Mesenchymal stem cell (in vitro differentiated cells and primary cell): ENCODE measurements at regions not wholly inside any gene's neighbourhood (a gene's known extent, or its start where the extent isn't known, plus 50 kb on each side); places are given as distances from the start of the nearest gene placed in this dataset.

Source experiments
- DNase-seq: peaks from one replicate; pipeline ENCODE4 v3.0.0-alpha.2; 2013
- H2AFZ ChIP-seq: one replicate; pipeline ENCODE4 v1.6.1; 2013; ENCODE audit warnings: low read depth, mild to moderate bottlenecking, control low read depth, inconsistent platforms, low read length, moderate library complexity
- H2AK5ac ChIP-seq: 2 replicates; pipeline ENCODE4 v1.6.1; 2013; ENCODE audit warnings: low read length, moderate library complexity, mild to moderate bottlenecking, inconsistent platforms; ENCODE audit not compliant: severe bottlenecking
- H2BK120ac ChIP-seq: one replicate; pipeline ENCODE4 v1.6.1; 2013; ENCODE audit warnings: low read depth, mild to moderate bottlenecking, inconsistent platforms, low read length, moderate library complexity
- H2BK12ac ChIP-seq, 2 experiments: one replicate each; pipeline ENCODE4 v1.6.1; 2013; ENCODE audit warnings: inconsistent platforms in 2 of 2, low read length in 2 of 2, mild to moderate bottlenecking in 2 of 2, moderate library complexity in 2 of 2, control low read depth in 1 of 2
- H2BK15ac ChIP-seq: one replicate; pipeline ENCODE4 v1.6.1; 2013; ENCODE audit warnings: mild to moderate bottlenecking, low read depth, inconsistent platforms; ENCODE audit not compliant: poor library complexity, severe bottlenecking
- H2BK5ac ChIP-seq: 2 replicates; pipeline ENCODE4 v1.6.1; 2013; ENCODE audit warnings: low read depth, mild to moderate bottlenecking, low read length, control low read depth, inconsistent platforms; ENCODE audit not compliant: poor library complexity, severe bottlenecking
- H3K14ac ChIP-seq, 2 experiments: one replicate each; pipeline ENCODE4 v1.6.1; 2013; ENCODE audit warnings: inconsistent platforms in 2 of 2, low read length in 2 of 2, control low read depth in 1 of 2, mild to moderate bottlenecking in 1 of 2, moderate library complexity in 1 of 2
- H3K18ac ChIP-seq, 2 experiments: one replicate each; pipeline ENCODE4 v1.6.1; 2013; ENCODE audit warnings: inconsistent platforms in 2 of 2, low read length in 2 of 2, control low read depth in 1 of 2, low read depth in 1 of 2, mild to moderate bottlenecking in 1 of 2
- H3K23ac ChIP-seq, 2 experiments: one replicate each; pipeline ENCODE4 v1.6.1; 2013; ENCODE audit warnings: inconsistent platforms in 2 of 2, low read length in 2 of 2, mild to moderate bottlenecking in 2 of 2, moderate library complexity in 2 of 2, control low read depth in 1 of 2
- H3K27ac ChIP-seq: 2 replicates; pipeline ENCODE4 v1.5.1; 2013; ENCODE audit warnings: mild to moderate bottlenecking, moderate library complexity, low read length, control low read depth, inconsistent platforms; ENCODE audit not compliant: poor library complexity, severe bottlenecking
- H3K27me3 ChIP-seq, 2 experiments: 2 replicates each; pipeline versions ENCODE4 v1.6.1 to v1.7.0; 2013; ENCODE audit warnings: low read length in 2 of 2, mild to moderate bottlenecking in 2 of 2, moderate library complexity in 2 of 2, control low read depth in 1 of 2, inconsistent platforms in 1 of 2; ENCODE audit not compliant: control insufficient read depth in 1 of 2, insufficient read depth in 1 of 2
- H3K36me3 ChIP-seq, 2 experiments: 2 replicates each; pipeline versions ENCODE4 v1.6.1 to v1.7.0; 2013; ENCODE audit warnings: low read length in 2 of 2, control low read depth in 1 of 2, inconsistent platforms in 1 of 2, low read depth in 1 of 2, mild to moderate bottlenecking in 1 of 2; ENCODE audit not compliant: insufficient read depth in 2 of 2, control insufficient read depth in 1 of 2
- H3K4ac ChIP-seq, 2 experiments: one replicate each; pipeline ENCODE4 v1.6.1; 2013; ENCODE audit warnings: inconsistent platforms in 2 of 2, low read length in 2 of 2, mild to moderate bottlenecking in 2 of 2, moderate library complexity in 2 of 2, control low read depth in 1 of 2, low read depth in 1 of 2
- H3K4me1 ChIP-seq: 2 replicates; pipeline ENCODE4 v1.6.1; 2013; ENCODE audit warnings: low read depth, low read length, control low read depth; ENCODE audit not compliant: control insufficient read depth, insufficient read depth
- H3K4me2 ChIP-seq: 2 replicates; pipeline ENCODE4 v1.6.1; 2013; ENCODE audit warnings: low read length, mild to moderate bottlenecking, inconsistent platforms; ENCODE audit not compliant: poor library complexity, severe bottlenecking
- H3K4me3 ChIP-seq, 2 experiments: 2 replicates each; pipeline versions ENCODE4 v1.5.1 to v1.7.0; 2013; ENCODE audit warnings: low read length in 2 of 2, mild to moderate bottlenecking in 2 of 2, control low read depth in 1 of 2, low read depth in 1 of 2; ENCODE audit not compliant: insufficient read depth in 1 of 2
- H3K79me1 ChIP-seq: replicated peaks from 2 replicates; pipeline ENCODE4 v1.6.1; 2013; ENCODE audit warnings: mild to moderate bottlenecking, control low read depth, low read length, inconsistent platforms; ENCODE audit not compliant: poor library complexity, severe bottlenecking
- H3K9ac ChIP-seq: 2 replicates; pipeline ENCODE4 v1.7.0; 2013; ENCODE audit warnings: mild to moderate bottlenecking, low read length, moderate library complexity
- H3K9me3 ChIP-seq: 2 replicates; pipeline ENCODE4 v1.7.0; 2013; ENCODE audit warnings: mild to moderate bottlenecking, low read length; ENCODE audit not compliant: control insufficient read depth
- H4K8ac ChIP-seq: one replicate; pipeline ENCODE4 v1.6.1; 2013; ENCODE audit warnings: inconsistent platforms, mild to moderate bottlenecking, low read length, moderate library complexity
- H4K91ac ChIP-seq: one replicate; pipeline ENCODE4 v1.6.1; 2013; ENCODE audit warnings: mild to moderate bottlenecking, low read length, inconsistent platforms
- WGBS: methylation state at CpG from one replicate; pipeline ENCODE4 v1.1.7; 2013; ENCODE audit warnings: mixed read lengths; 5-methylcytosine and 5-hydroxymethylcytosine counted together

- H2BK15ac ChIP-seq = no peak overlapping the region
- no peaks in the 10 kb centered on the region for H3K4me1 ChIP-seq
- no peak overlapping the region for H3K4me3 ChIP-seq
- H2BK12ac ChIP-seq = no peak overlapping the region
- no peak for DNase-seq
- WGBS = no CpG with 5 or more reads among the region's 2 CpGs
- no peak overlapping the region for H2AK5ac ChIP-seq
- H4K91ac ChIP-seq = no peak overlapping the region
- H3K4ac ChIP-seq = no peak overlapping the region
- no peak overlapping the region for H2BK120ac ChIP-seq
- H2BK5ac ChIP-seq = no peak overlapping the region
- no peak overlapping the region for H2AFZ ChIP-seq
- H3K14ac ChIP-seq = no peak overlapping the region
- H3K36me3 ChIP-seq = no peaks in the 10 kb centered on the region
- H3K9ac ChIP-seq = no peak overlapping the region
- H4K8ac ChIP-seq = no peak overlapping the region
- H3K9me3 ChIP-seq = no peaks in the 10 kb centered on the region
- no peaks in the 10 kb centered on the region for H3K27me3 ChIP-seq
- H3K4me2 ChIP-seq = no peak overlapping the region
- no peak overlapping the region for H3K23ac ChIP-seq
- no peaks in the 10 kb centered on the region for H3K79me1 ChIP-seq
- H3K18ac ChIP-seq = no peak overlapping the region
- H3K27ac ChIP-seq = no peak overlapping the region
Measured at GRCh38 chr7:84314263-84314662, 119.7 kb upstream of the SEMA3A start.

GRCh38 chr7:84304407-84304806 lies 109.8 kb upstream of the SEMA3A start:
- peak overlapping the region; percentile 19 for H2BK5ac ChIP-seq
- no peak overlapping the region for H3K4ac ChIP-seq
- no peak overlapping the region for H3K4me3 ChIP-seq
- H2BK12ac ChIP-seq = no peak overlapping the region
- no peak overlapping the region for H3K18ac ChIP-seq
- no peaks in the 10 kb centered on the region for H3K9me3 ChIP-seq
- no peaks in the 10 kb centered on the region for H3K36me3 ChIP-seq
- no peak overlapping the region for H3K4me2 ChIP-seq
- H3K23ac ChIP-seq = no peak overlapping the region
- H4K91ac ChIP-seq = no peak overlapping the region
- H3K14ac ChIP-seq = no peak overlapping the region
- H3K27ac ChIP-seq = no peak overlapping the region
- DNase-seq = no peak
- no peak overlapping the region for H2AFZ ChIP-seq
- no peak overlapping the region for H2BK120ac ChIP-seq
- H2AK5ac ChIP-seq = no peak overlapping the region
- no peaks in the 10 kb centered on the region for H3K79me1 ChIP-seq
- no CpG with 5 or more reads among the region's 2 CpGs for WGBS
- no peak overlapping the region for H3K9ac ChIP-seq
- no peaks in the 10 kb centered on the region for H3K4me1 ChIP-seq
- no peaks in the 10 kb centered on the region for H3K27me3 ChIP-seq
- H2BK15ac ChIP-seq = no peak overlapping the region
- H4K8ac ChIP-seq = no peak overlapping the region

GRCh38 chr7:84302949-84303348 lies 108.4 kb upstream of the SEMA3A start:
- H4K91ac ChIP-seq = no peak overlapping the region
- no peaks in the 10 kb centered on the region for H3K9me3 ChIP-seq
- no peak overlapping the region for H2BK15ac ChIP-seq
- H3K36me3 ChIP-seq = no peaks in the 10 kb centered on the region
- H3K4me2 ChIP-seq = no peak overlapping the region
- no peaks in the 10 kb centered on the region for H3K27me3 ChIP-seq
- no peak overlapping the region for H4K8ac ChIP-seq
- DNase-seq = no peak
- no peak overlapping the region for H3K18ac ChIP-seq
- WGBS = 79% methylated on average over 3 of the region's 3 CpGs
- H2BK120ac ChIP-seq = no peak overlapping the region
- H3K23ac ChIP-seq = no peak overlapping the region
- H3K4me3 ChIP-seq = no peak overlapping the region
- H3K4ac ChIP-seq = no peak overlapping the region
- H2BK5ac ChIP-seq = no peak overlapping the region
- no peaks in the 10 kb centered on the region for H3K4me1 ChIP-seq
- H3K14ac ChIP-seq = no peak overlapping the region
- no peak overlapping the region for H3K27ac ChIP-seq
- no peak overlapping the region for H2AFZ ChIP-seq
- no peak overlapping the region for H2BK12ac ChIP-seq
- no peak overlapping the region for H2AK5ac ChIP-seq
- no peak overlapping the region for H3K9ac ChIP-seq
- no peaks in the 10 kb centered on the region for H3K79me1 ChIP-seq

GRCh38 chr7:84297616-84298015 lies 103.0 kb upstream of the SEMA3A start:
- DNase-seq = no peak
- no peak overlapping the region for H4K91ac ChIP-seq
- no peaks in the 10 kb centered on the region for H3K9me3 ChIP-seq
- H3K4me3 ChIP-seq = no peak overlapping the region
- no peak overlapping the region for H4K8ac ChIP-seq
- H3K27ac ChIP-seq = no peak overlapping the region
- no peak overlapping the region for H3K18ac ChIP-seq
- no peaks in the 10 kb centered on the region for H3K4me1 ChIP-seq
- H2BK15ac ChIP-seq = no peak overlapping the region
- H3K4ac ChIP-seq = no peak overlapping the region
- no peak overlapping the region for H2AFZ ChIP-seq
- H3K79me1 ChIP-seq = no peaks in the 10 kb centered on the region
- no peak overlapping the region for H2BK12ac ChIP-seq
- no peak overlapping the region for H2BK120ac ChIP-seq
- H3K36me3 ChIP-seq = no peaks in the 10 kb centered on the region
- no peak overlapping the region for H3K4me2 ChIP-seq
- no peak overlapping the region for H3K9ac ChIP-seq
- H2BK5ac ChIP-seq = no peak overlapping the region
- H3K23ac ChIP-seq = no peak overlapping the region
- no peaks in the 10 kb centered on the region for H3K27me3 ChIP-seq
- H3K14ac ChIP-seq = no peak overlapping the region
- no peak overlapping the region for H2AK5ac ChIP-seq
